ENCODE measurements at regions not wholly inside any gene's neighbourhood (a gene's known extent, or its start where the extent isn't known, plus 50 kb on each side); places are given as distances from the start of the nearest gene placed in this dataset.
A peak's percentile ranks its signal among the peaks of the same experiment; 100 is the strongest.

GRCh38 chr14:103223818-103224352, 100.6 kb downstream of the TNFAIP2 start:
- ATAC-seq (no peak), DNase-seq (no peak)
- intact Hi-C loops (cut with DNase I), result no loop called here
- TF ChIP-seq CTCF (IDR thresholded peaks at IDR 0.05) (no peak), POLR2A (IDR thresholded peaks at IDR 0.05) (no peak)
- Histone ChIP-seq H3K9me3 (no peaks in the 10 kb centered on the region), H3K27ac (no peak overlapping the region), H3K27me3 (peaks cover 5 to 55% (median 26%) of the 10 kb centered on the region in 9 donors), H3K4me1 (peaks cover 0 to 13% (median 5%) of the 10 kb centered on the region in 12 donors), H3K4me3 (no peak overlapping the region), H3K36me3 (no peaks in the 10 kb centered on the region)
- WGBS, 4 donors, result 90 to 94% (median 92%) methylated on average over 10 to 15 of the region's 15 CpGs

- Histone ChIP-seq H3K27me3 (peaks cover 5 to 50% (median 26%) of the 10 kb centered on the region in 9 donors), H3K4me1 (peaks cover 0 to 13% (median 5%) of the 10 kb centered on the region in 12 donors), H3K27ac (no peak overlapping the region), H3K4me3 (no peak overlapping the region), H3K36me3 (no peaks in the 10 kb centered on the region), H3K9me3 (no peaks in the 10 kb centered on the region)
- 66 to 71% (median 70%) methylated on average over 7 to 14 of the region's 14 CpGs for WGBS, 4 donors
- TF ChIP-seq CTCF (IDR thresholded peaks at IDR 0.05), result no peak
- no peak for TF ChIP-seq POLR2A (IDR thresholded peaks at IDR 0.05)
- intact Hi-C loops (cut with DNase I), result no loop called here
- no peak for ATAC-seq
- no peak for DNase-seq
Observed at GRCh38 chr14:103225062-103225461, 101.8 kb downstream of the TNFAIP2 start.

- Histone ChIP-seq H3K36me3 (no peaks in the 10 kb centered on the region), H3K27ac (no peak overlapping the region), H3K9me3 (no peaks in the 10 kb centered on the region), H3K27me3 (peaks cover 5 to 46% (median 22%) of the 10 kb centered on the region in 9 donors), H3K4me3 (no peak overlapping the region), H3K4me1 (peaks cover 0 to 9% (median 3%) of the 10 kb centered on the region in 12 donors)
- ATAC-seq, result no peak
- 62 to 67% (median 65%) methylated on average over 13 of the region's 13 CpGs for WGBS, 4 donors
- TF ChIP-seq POLR2A (IDR thresholded peaks at IDR 0.05) (no peak), CTCF (IDR thresholded peaks at IDR 0.05) (no peak)
- DNase-seq, result no peak
- intact Hi-C loops (cut with DNase I), result no loop called here
Observed at GRCh38 chr14:103225476-103225875, 102.2 kb downstream of the TNFAIP2 start.

- no peak for ATAC-seq
- no peak overlapping the region for H3K4me3 ChIP-seq
- no peak overlapping the region for H3K27ac ChIP-seq
- intact Hi-C loops (cut with DNase I), result no loop called here
- DNase-seq, result peak in 1 of 5 donors; percentile 51
- no peaks in the 10 kb centered on the region for H3K4me1 ChIP-seq
- 79 to 81% (median 81%) methylated on average over 19 to 21 of the region's 21 CpGs for WGBS, 4 donors
- no peaks in the 10 kb centered on the region for H3K36me3 ChIP-seq
- TF ChIP-seq CTCF (IDR thresholded peaks at IDR 0.05) (no peak), POLR2A (IDR thresholded peaks at IDR 0.05) (no peak)
- peaks cover 0 to 28% (median 5%) of the 10 kb centered on the region in 9 donors for H3K27me3 ChIP-seq
- no peaks in the 10 kb centered on the region for H3K9me3 ChIP-seq
Observed at GRCh38 chr14:103227094-103227768, 104.0 kb downstream of the TNFAIP2 start.
